H1 (cell line): ENCODE measurements at regions not wholly inside any gene's neighbourhood (a gene's known extent, or its start where the extent isn't known, plus 50 kb on each side); places are given as distances from the start of the nearest gene placed in this dataset.

Experiments
- KDM1A ChIP-seq: fragments of 200-600, 300-600 bp; sonication (generic); IDR thresholded peaks from 2 replicates; pipeline ENCODE4 v1.7.1; 2016; ENCODE audit warnings: mild to moderate bottlenecking, low read length, borderline replicate concordance
- MAFK ChIP-seq: IDR thresholded peaks from 2 replicates; pipeline ENCODE4 v1.6.1; 2012; ENCODE audit warnings: low read depth, mild to moderate bottlenecking, improper control_type of control experiment, low read length
- MAX ChIP-seq: IDR thresholded peaks from 2 replicates; pipeline ENCODE4 v1.6.1; 2012; ENCODE audit warnings: inconsistent platforms
- POLR2A ChIP-seq, 2 experiments: IDR thresholded peaks; 1 replicate in 1 of 2; 2 replicates in 1 of 2; pipeline ENCODE4 v1.6.1; 2011; ENCODE audit warnings: low read depth in 2 of 2, low read length in 2 of 2, mild to moderate bottlenecking in 2 of 2; ENCODE audit errors: control extremely low read depth in 1 of 2
- SIN3A ChIP-seq, 2 experiments: IDR thresholded peaks in 1 of 2; conservative IDR thresholded peaks in 1 of 2; 2 replicates each; pipeline ENCODE4 v1.6.1; 2011 to 2012; ENCODE audit warnings: low read length in 2 of 2, improper control_type of control experiment in 1 of 2, low read depth in 1 of 2, mild to moderate bottlenecking in 1 of 2
- SP1 ChIP-seq: IDR thresholded peaks from 2 replicates; pipeline ENCODE4 v1.6.1; 2011; ENCODE audit warnings: low read depth, low read length
- ZNF274 ChIP-seq: IDR thresholded peaks from 2 replicates; pipeline ENCODE4 v1.7.0; 2012; ENCODE audit warnings: low read length, borderline replicate concordance; ENCODE audit errors: extremely low read depth
- TF ChIP-seq, protein P1 (sequence below), 3 experiments: IDR thresholded peaks; 1 replicate in 2 of 3; 2 replicates in 1 of 3; pipeline versions ENCODE4 v1.5.1 to v1.6.1; 2011; ENCODE audit warnings: low read length in 3 of 3, mild to moderate bottlenecking in 3 of 3, inconsistent platforms in 2 of 3, low read depth in 1 of 3, moderate library complexity in 1 of 3; ENCODE audit not compliant: insufficient read depth in 1 of 3; ENCODE audit errors: control extremely low read depth in 1 of 3

GRCh38 chr15:77549576-77550288, 83.0 kb downstream of the LINGO1 start:
- TF ChIP-seq, protein P1, sequence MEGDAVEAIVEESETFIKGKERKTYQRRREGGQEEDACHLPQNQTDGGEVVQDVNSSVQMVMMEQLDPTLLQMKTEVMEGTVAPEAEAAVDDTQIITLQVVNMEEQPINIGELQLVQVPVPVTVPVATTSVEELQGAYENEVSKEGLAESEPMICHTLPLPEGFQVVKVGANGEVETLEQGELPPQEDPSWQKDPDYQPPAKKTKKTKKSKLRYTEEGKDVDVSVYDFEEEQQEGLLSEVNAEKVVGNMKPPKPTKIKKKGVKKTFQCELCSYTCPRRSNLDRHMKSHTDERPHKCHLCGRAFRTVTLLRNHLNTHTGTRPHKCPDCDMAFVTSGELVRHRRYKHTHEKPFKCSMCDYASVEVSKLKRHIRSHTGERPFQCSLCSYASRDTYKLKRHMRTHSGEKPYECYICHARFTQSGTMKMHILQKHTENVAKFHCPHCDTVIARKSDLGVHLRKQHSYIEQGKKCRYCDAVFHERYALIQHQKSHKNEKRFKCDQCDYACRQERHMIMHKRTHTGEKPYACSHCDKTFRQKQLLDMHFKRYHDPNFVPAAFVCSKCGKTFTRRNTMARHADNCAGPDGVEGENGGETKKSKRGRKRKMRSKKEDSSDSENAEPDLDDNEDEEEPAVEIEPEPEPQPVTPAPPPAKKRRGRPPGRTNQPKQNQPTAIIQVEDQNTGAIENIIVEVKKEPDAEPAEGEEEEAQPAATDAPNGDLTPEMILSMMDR (IDR thresholded peaks at IDR 0.05; ENCODE audit: control extremely low read depth in 1 of 3, insufficient read depth in 1 of 3, low read depth in 1 of 3, low read length in 3 of 3) = no peak
- no peak for TF ChIP-seq POLR2A (IDR thresholded peaks at IDR 0.05; ENCODE audit: control extremely low read depth in 1 of 2, low read depth in 2 of 2, low read length in 2 of 2)
- TF ChIP-seq SIN3A (conservative IDR thresholded peaks at IDR 0.05 in 1 of 2, IDR thresholded peaks at IDR 0.05 in 1 of 2; ENCODE audit: low read depth in 1 of 2, low read length in 2 of 2) = no peak
- no peak for TF ChIP-seq KDM1A
- no peak for TF ChIP-seq ZNF274
- TF ChIP-seq MAFK = no peak
- no peak for TF ChIP-seq SP1
- TF ChIP-seq MAX = no peak
